ENCODE measurements at regions not wholly inside any gene's neighbourhood (a gene's known extent, or its start where the extent isn't known, plus 50 kb on each side); places are given as distances from the start of the nearest gene placed in this dataset.
"Not testable (repeated sequence)": the region's sequence is repeated elsewhere in the genome, so short reads cannot be mapped to it uniquely, and the experiment has no call there.

- in situ Hi-C loops (cut with MboI; ENCODE audit: low sequenced_read_pairs, unreplicated experiment), result no loop called here
- DNase-seq (ENCODE audit: low spot score), result peak; percentile 58
- TF ChIP-seq, protein P1, sequence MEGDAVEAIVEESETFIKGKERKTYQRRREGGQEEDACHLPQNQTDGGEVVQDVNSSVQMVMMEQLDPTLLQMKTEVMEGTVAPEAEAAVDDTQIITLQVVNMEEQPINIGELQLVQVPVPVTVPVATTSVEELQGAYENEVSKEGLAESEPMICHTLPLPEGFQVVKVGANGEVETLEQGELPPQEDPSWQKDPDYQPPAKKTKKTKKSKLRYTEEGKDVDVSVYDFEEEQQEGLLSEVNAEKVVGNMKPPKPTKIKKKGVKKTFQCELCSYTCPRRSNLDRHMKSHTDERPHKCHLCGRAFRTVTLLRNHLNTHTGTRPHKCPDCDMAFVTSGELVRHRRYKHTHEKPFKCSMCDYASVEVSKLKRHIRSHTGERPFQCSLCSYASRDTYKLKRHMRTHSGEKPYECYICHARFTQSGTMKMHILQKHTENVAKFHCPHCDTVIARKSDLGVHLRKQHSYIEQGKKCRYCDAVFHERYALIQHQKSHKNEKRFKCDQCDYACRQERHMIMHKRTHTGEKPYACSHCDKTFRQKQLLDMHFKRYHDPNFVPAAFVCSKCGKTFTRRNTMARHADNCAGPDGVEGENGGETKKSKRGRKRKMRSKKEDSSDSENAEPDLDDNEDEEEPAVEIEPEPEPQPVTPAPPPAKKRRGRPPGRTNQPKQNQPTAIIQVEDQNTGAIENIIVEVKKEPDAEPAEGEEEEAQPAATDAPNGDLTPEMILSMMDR (IDR thresholded peaks at IDR 0.05; ENCODE audit: borderline replicate concordance, control extremely low read depth, extremely low read depth, insufficient read depth, missing control alignments), result no peak
Observed at GRCh38 chr6:148629592-148630465, 117.0 kb upstream of the UST start.

DNA sequence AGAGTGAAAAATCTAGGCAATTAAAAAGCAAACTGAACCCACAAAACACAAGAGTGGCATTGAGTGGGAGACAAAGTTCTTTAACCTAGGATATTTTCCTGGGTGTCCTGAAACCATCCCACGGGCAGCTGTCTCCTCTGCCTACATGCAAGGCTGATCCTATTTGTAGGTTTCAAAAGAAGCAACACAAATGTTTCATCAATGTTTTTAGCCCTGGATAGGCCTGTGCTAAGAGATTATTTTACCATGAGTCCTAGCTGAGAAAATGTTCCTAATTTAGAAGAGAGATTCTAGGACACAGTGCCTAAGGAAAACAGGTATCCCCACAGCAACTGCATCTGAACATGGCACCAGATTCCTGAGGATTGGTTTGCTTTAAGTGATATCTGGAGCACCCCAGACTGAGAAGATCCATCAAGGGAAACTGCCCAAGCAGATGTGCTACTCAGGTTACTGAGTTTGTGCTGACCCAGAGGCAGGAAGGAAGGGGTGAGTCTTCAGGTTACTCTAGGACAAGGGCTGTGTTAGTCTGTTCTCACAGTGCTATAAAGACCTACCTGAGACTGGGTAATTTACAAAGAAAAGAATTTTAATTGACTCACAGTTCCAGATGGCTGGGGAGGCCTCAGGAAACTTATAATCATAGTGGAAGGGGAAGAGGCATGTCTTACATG is 111.6 kb upstream of the UST start:
- TF ChIP-seq, protein P1 (IDR thresholded peaks at IDR 0.05; ENCODE audit: borderline replicate concordance, control extremely low read depth, extremely low read depth, insufficient read depth, missing control alignments), result no peak
- no peak for DNase-seq (ENCODE audit: low spot score)
- in situ Hi-C loops (cut with MboI; ENCODE audit: low sequenced_read_pairs, unreplicated experiment), result no loop called here

- in situ Hi-C loops (cut with MboI; ENCODE audit: low sequenced_read_pairs, unreplicated experiment); DNase-seq (ENCODE audit: low spot score): not testable (repeated sequence)
Observed at GRCh38 chr6:148641836-148642235, 105.0 kb upstream of the UST start.

- in situ Hi-C loops (cut with MboI; ENCODE audit: low sequenced_read_pairs, unreplicated experiment); DNase-seq (ENCODE audit: low spot score): not testable (repeated sequence)
Observed at GRCh38 chr6:148643208-148643607, 103.6 kb upstream of the UST start.

DNA sequence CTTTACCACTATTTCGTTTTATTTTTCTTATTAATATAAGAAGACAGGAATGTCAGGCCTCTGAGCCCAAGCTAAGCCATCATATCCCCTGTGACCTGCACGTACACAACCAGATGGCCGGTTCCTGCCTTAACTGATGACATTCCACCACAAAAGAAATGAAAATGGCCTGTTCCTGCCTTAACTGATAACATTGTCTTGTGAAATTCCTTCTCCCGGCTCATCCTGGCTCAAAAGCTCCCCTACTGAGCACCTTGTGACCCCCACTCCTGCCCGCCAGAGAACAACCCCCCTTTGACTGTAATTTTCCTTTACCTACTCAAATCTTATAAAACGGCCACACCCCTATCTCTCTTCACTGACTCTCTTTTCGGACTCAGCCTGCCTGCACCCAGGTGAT is 101.8 kb upstream of the UST start:
- DNase-seq (ENCODE audit: low spot score); in situ Hi-C loops (cut with MboI; ENCODE audit: low sequenced_read_pairs, unreplicated experiment): not testable (repeated sequence)

GRCh38 chr6:148648754-148649453 is 97.9 kb upstream of the UST start:
- TF ChIP-seq, protein P1 (IDR thresholded peaks at IDR 0.05; ENCODE audit: borderline replicate concordance, control extremely low read depth, extremely low read depth, insufficient read depth, missing control alignments), result no peak
- DNase-seq (ENCODE audit: low spot score), result no peak
- in situ Hi-C loops (cut with MboI; ENCODE audit: low sequenced_read_pairs, unreplicated experiment), result no loop called here

- DNase-seq (ENCODE audit: low spot score), result no peak
- in situ Hi-C loops (cut with MboI; ENCODE audit: low sequenced_read_pairs, unreplicated experiment), result no loop called here
Observed at GRCh38 chr6:148649454-148649963, 97.3 kb upstream of the UST start.

More at GRCh38 chr6:148649454-148649963, 97.3 kb upstream of the UST start:
- TF ChIP-seq, protein P1 (IDR thresholded peaks at IDR 0.05; ENCODE audit: borderline replicate concordance, control extremely low read depth, extremely low read depth, insufficient read depth, missing control alignments), result no peak
